ENCODE measurements at regions not wholly inside any gene's neighbourhood (a gene's known extent, or its start where the extent isn't known, plus 50 kb on each side); places are given as distances from the start of the nearest gene placed in this dataset.

DNA sequence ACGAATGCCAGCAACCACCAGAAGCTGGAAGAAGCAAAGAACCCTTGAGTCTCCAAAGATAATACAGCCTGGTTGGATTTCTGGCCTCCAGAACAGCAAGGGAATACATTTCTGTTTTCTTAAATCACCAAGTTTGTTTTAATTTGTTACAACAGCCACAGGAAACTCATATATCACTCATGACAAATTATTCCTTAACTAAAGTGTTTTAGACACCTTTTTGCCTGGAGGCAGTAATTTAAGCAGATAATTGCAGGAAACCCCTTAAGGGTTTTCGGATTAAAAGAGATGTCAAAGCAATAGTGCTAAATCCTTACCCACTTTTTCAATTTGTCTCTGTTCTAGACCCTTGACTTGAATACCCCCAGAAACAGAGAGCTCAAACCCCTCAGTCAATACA, 1050.0 kb downstream of the EPHA7 start:
- in situ Hi-C loops (cut with HindIII; ENCODE audit: low pct_ligation_motif_present, low sequenced_read_pairs) = no loop called here
- H3K36me3 ChIP-seq (replicated peaks) = no peaks in the 10 kb centered on the region
- H3K27ac ChIP-seq = no peak overlapping the region
- no peak overlapping the region for H3K4me3 ChIP-seq (ENCODE audit: low read depth, low read length)
- TF ChIP-seq, protein P1, sequence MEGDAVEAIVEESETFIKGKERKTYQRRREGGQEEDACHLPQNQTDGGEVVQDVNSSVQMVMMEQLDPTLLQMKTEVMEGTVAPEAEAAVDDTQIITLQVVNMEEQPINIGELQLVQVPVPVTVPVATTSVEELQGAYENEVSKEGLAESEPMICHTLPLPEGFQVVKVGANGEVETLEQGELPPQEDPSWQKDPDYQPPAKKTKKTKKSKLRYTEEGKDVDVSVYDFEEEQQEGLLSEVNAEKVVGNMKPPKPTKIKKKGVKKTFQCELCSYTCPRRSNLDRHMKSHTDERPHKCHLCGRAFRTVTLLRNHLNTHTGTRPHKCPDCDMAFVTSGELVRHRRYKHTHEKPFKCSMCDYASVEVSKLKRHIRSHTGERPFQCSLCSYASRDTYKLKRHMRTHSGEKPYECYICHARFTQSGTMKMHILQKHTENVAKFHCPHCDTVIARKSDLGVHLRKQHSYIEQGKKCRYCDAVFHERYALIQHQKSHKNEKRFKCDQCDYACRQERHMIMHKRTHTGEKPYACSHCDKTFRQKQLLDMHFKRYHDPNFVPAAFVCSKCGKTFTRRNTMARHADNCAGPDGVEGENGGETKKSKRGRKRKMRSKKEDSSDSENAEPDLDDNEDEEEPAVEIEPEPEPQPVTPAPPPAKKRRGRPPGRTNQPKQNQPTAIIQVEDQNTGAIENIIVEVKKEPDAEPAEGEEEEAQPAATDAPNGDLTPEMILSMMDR (IDR thresholded peaks at IDR 0.05; ENCODE audit: low read depth, low read length, missing control alignments) = no peak
- H3K27me3 ChIP-seq (replicated peaks) = no peaks in the 10 kb centered on the region
- DNase-seq = no peak

GRCh38 chr6:92364948-92365541, 1054.3 kb downstream of the EPHA7 start:
- Histone ChIP-seq H3K36me3 (replicated peaks) (no peaks in the 10 kb centered on the region), H3K27me3 (replicated peaks) (no peaks in the 10 kb centered on the region), H3K27ac (no peak overlapping the region), H3K4me3 (ENCODE audit: low read depth, low read length) (no peak overlapping the region)
- DNase-seq = no peak
- in situ Hi-C loops (cut with HindIII; ENCODE audit: low pct_ligation_motif_present, low sequenced_read_pairs) = no loop called here
- TF ChIP-seq, protein P1 (IDR thresholded peaks at IDR 0.05; ENCODE audit: low read depth, low read length, missing control alignments) = no peak

- no peak overlapping the region for H3K27ac ChIP-seq
- TF ChIP-seq, protein P1 (IDR thresholded peaks at IDR 0.05; ENCODE audit: low read depth, low read length, missing control alignments) = no peak
- H3K4me3 ChIP-seq (ENCODE audit: low read depth, low read length) = no peak overlapping the region
- in situ Hi-C loops (cut with HindIII; ENCODE audit: low pct_ligation_motif_present, low sequenced_read_pairs) = no loop called here
- H3K36me3 ChIP-seq (replicated peaks) = no peaks in the 10 kb centered on the region
- no peaks in the 10 kb centered on the region for H3K27me3 ChIP-seq (replicated peaks)
- DNase-seq = no peak
Observed at GRCh38 chr6:92363111-92363510, 1056.2 kb downstream of the EPHA7 start.

DNA sequence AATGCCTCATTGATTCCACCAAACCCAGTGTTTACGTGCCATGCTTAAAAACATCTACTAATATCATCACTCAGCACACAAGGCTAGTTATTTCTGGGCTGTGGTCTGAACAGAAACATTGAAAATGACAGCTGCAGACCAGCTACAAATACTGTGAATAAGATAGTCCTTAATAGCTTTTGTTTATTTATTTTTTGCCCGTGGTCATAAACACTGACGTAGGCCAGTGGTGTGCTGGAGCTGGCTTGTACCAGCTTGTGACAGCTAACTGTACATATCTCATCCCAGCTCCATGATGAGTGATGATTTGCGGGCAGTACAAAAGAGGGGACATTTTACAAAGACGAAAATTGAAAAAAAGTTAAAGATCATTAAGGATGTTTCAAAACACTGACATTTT, 1057.0 kb downstream of the EPHA7 start:
- no peaks in the 10 kb centered on the region for H3K36me3 ChIP-seq (replicated peaks)
- in situ Hi-C loops (cut with HindIII; ENCODE audit: low pct_ligation_motif_present, low sequenced_read_pairs) = no loop called here
- TF ChIP-seq, protein P1 (IDR thresholded peaks at IDR 0.05; ENCODE audit: low read depth, low read length, missing control alignments) = no peak
- no peaks in the 10 kb centered on the region for H3K27me3 ChIP-seq (replicated peaks)
- no peak overlapping the region for H3K4me3 ChIP-seq (ENCODE audit: low read depth, low read length)
- no peak for DNase-seq
- no peak overlapping the region for H3K27ac ChIP-seq

GRCh38 chr6:92361990-92362389, 1057.4 kb downstream of the EPHA7 start:
- Histone ChIP-seq H3K36me3 (replicated peaks) (no peaks in the 10 kb centered on the region), H3K27ac (no peak overlapping the region), H3K27me3 (replicated peaks) (no peaks in the 10 kb centered on the region), H3K4me3 (ENCODE audit: low read depth, low read length) (no peak overlapping the region)
- no peak for DNase-seq
- in situ Hi-C loops (cut with HindIII; ENCODE audit: low pct_ligation_motif_present, low sequenced_read_pairs) = no loop called here
- TF ChIP-seq, protein P1 (IDR thresholded peaks at IDR 0.05; ENCODE audit: low read depth, low read length, missing control alignments) = no peak

DNA sequence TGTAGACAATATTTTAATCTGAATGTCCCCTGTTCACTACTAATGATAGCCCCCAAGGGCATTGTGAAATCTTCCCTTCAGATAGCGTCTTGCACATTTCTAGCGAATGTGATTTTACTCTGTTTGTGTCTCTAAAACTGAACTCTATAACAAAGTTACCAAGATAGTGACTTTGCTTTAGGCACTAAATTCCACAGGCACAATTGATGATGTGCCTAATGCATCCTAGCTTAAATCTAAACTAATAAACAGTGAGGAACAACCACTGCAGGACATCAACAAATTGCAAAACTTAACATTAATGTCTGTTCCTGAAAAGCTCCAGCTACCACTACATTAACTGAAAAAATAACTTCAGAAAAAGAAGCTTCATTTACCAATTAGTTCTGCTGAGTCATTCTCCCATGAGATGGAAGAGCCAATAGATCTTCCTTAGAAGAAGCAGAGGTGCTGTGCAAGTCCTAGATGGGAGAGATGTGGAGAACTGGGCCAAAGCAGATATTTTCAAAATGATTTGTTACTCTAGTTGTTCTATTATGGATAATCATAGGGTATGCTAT, 1065.0 kb downstream of the EPHA7 start:
- H3K27ac ChIP-seq = no peak overlapping the region
- in situ Hi-C loops (cut with HindIII; ENCODE audit: low pct_ligation_motif_present, low sequenced_read_pairs) = no loop called here

More for the DNA sequence above, 1065.0 kb downstream of the EPHA7 start:
- Histone ChIP-seq H3K36me3 (replicated peaks) (no peaks in the 10 kb centered on the region), H3K27me3 (replicated peaks) (no peaks in the 10 kb centered on the region), H3K4me3 (ENCODE audit: low read depth, low read length) (no peak overlapping the region)
- no peak for DNase-seq
- TF ChIP-seq, protein P1 (IDR thresholded peaks at IDR 0.05; ENCODE audit: low read depth, low read length, missing control alignments) = no peak

Measured in brain microvascular endothelial cell (primary cell).